ENCODE measurements at regions not wholly inside any gene's neighbourhood (a gene's known extent, or its start where the extent isn't known, plus 50 kb on each side); places are given as distances from the start of the nearest gene placed in this dataset.
A peak's percentile ranks its signal among the peaks of the same experiment; 100 is the strongest.

- Histone ChIP-seq H3K9me3 (no peaks in the 10 kb centered on the region), H3K4me1 (no peaks in the 10 kb centered on the region), H3K27me3 (no peaks in the 10 kb centered on the region), H3K36me3 (no peaks in the 10 kb centered on the region), H3K4me3 (no peak overlapping the region), H3K27ac (no peak overlapping the region)
- 60 to 73% (median 64%) methylated on average over 2 of the region's 2 CpGs for WGBS, 4 donors
- intact Hi-C loops (cut with DNase I) = no loop called here
- TF ChIP-seq CTCF (IDR thresholded peaks at IDR 0.05) (no peak), POLR2A (IDR thresholded peaks at IDR 0.05) (no peak)
- no peak for DNase-seq
- ATAC-seq = no peak
Observed at GRCh38 chr4:58732973-58733372, 1622.8 kb upstream of the IGFBP7 start.

- Histone ChIP-seq H3K27me3 (no peaks in the 10 kb centered on the region), H3K4me3 (no peak overlapping the region), H3K36me3 (no peaks in the 10 kb centered on the region), H3K9me3 (peaks cover 0 to 3% (median 0%) of the 10 kb centered on the region in 12 donors), H3K4me1 (no peaks in the 10 kb centered on the region), H3K27ac (no peak overlapping the region)
- intact Hi-C loops (cut with DNase I) = loop anchor here in 1 of 10 donors (10.0 kb wide), 1 partner anchor 61 kb away; no protein-coding TSS in a partner anchor
- 82 to 88% (median 88%) methylated on average over 15 of the region's 15 CpGs for WGBS, 4 donors
- peak in 1 of 5 donors; percentile 50 for DNase-seq
- TF ChIP-seq POLR2A (IDR thresholded peaks at IDR 0.05) (no peak), CTCF (IDR thresholded peaks at IDR 0.05) (no peak)
- ATAC-seq = no peak
Observed at GRCh38 chr4:58723954-58724353, 1613.8 kb upstream of the IGFBP7 start.

DNA sequence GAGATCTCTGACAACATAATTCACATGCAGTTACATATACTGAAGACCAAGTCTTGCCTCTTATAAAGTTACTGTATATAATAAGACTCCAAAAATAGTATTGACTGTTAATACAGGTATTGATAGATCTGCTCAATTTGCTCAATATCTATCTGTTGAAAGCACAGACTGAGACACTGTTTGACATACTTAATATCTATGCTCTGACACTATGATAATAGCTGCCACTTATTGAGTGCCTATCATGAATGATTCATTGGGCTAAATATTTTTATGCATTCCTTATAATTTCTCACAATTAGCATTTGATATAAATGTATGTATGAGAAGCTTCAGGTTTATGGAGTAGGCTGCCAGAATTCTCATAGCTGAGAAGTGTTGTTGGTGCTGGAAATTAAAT is 1600.9 kb upstream of the IGFBP7 start:
- ATAC-seq = no peak
- peaks cover 0 to 13% (median 0%) of the 10 kb centered on the region in 12 donors for H3K9me3 ChIP-seq
- intact Hi-C loops (cut with DNase I) = no loop called here
- no peak overlapping the region for H3K4me3 ChIP-seq
- TF ChIP-seq CTCF (IDR thresholded peaks at IDR 0.05) = no peak
- no peak for TF ChIP-seq POLR2A (IDR thresholded peaks at IDR 0.05)
- no peaks in the 10 kb centered on the region for H3K27me3 ChIP-seq
- no peaks in the 10 kb centered on the region for H3K36me3 ChIP-seq
- H3K4me1 ChIP-seq = no peaks in the 10 kb centered on the region
- no peak overlapping the region for H3K27ac ChIP-seq
- DNase-seq = no peak

- TF ChIP-seq POLR2A (IDR thresholded peaks at IDR 0.05) = no peak
- no peak for TF ChIP-seq CTCF (IDR thresholded peaks at IDR 0.05)
- no peak for ATAC-seq
- Histone ChIP-seq H3K4me1 (no peaks in the 10 kb centered on the region), H3K9me3 (no peaks in the 10 kb centered on the region), H3K27me3 (no peaks in the 10 kb centered on the region), H3K27ac (no peak overlapping the region), H3K4me3 (no peak overlapping the region), H3K36me3 (no peaks in the 10 kb centered on the region)
- WGBS, 4 donors = 19 to 35% (median 28%) methylated on average over 1 of the region's 1 CpG
- DNase-seq = no peak
- intact Hi-C loops (cut with DNase I) = no loop called here
Observed at GRCh38 chr4:58688568-58688967, 1578.4 kb upstream of the IGFBP7 start.

Data from heart left ventricle (tissue), 16 donors.